OCI-LY1 (cell line): ENCODE measurements at regions not wholly inside any gene's neighbourhood (a gene's known extent, or its start where the extent isn't known, plus 50 kb on each side); places are given as distances from the start of the nearest gene placed in this dataset.

ENCODE experiments used
- H2AFZ ChIP-seq: fragments of 200-600 bp; sonication (generic), shearing (Covaris generic); 2 replicates; pipeline ENCODE4 v1.6.0; 2014; ENCODE audit warnings: antibody characterized with exemption, mild to moderate bottlenecking, low read length
- H3F3A ChIP-seq: fragments of 200-600 bp; sonication (generic), shearing (Covaris generic); 2 replicates; pipeline ENCODE4 v1.6.0; 2014; ENCODE audit warnings: mild to moderate bottlenecking, antibody characterized with exemption, low read length, moderate library complexity; ENCODE audit not compliant: insufficient read depth
- H3K27ac ChIP-seq: fragments of 200-600 bp; sonication (generic); 2 replicates; pipeline ENCODE4 v1.5.1; 2014; ENCODE audit warnings: low read length, mixed run types, mild to moderate bottlenecking, low read depth; ENCODE audit not compliant: poor library complexity, severe bottlenecking
- H3K27me3 ChIP-seq: fragments of 200-600 bp; sonication (generic); 2 replicates; pipeline ENCODE4 v1.6.0; 2014; ENCODE audit warnings: antibody characterized with exemption, mild to moderate bottlenecking, low read length, moderate library complexity; ENCODE audit not compliant: insufficient read depth
- H3K36me3 ChIP-seq: fragments of 200-600 bp; sonication (generic); 2 replicates; pipeline ENCODE4 v1.6.1; 2014; ENCODE audit warnings: mild to moderate bottlenecking, antibody characterized with exemption, low read length, moderate library complexity, mixed read lengths; ENCODE audit not compliant: insufficient read depth
- H3K4me1 ChIP-seq: fragments of 200-600 bp; sonication (generic); 2 replicates; pipeline ENCODE4 v1.5.1; 2014; ENCODE audit warnings: mild to moderate bottlenecking, low read length, moderate library complexity; ENCODE audit not compliant: insufficient read depth, severe bottlenecking
- H3K4me2 ChIP-seq: fragments of 200-600 bp; sonication (generic), shearing (Covaris generic); 2 replicates; pipeline ENCODE4 v1.6.1; 2014; ENCODE audit warnings: low read length
- H3K4me3 ChIP-seq: fragments of 200-600 bp; sonication (generic); 2 replicates; pipeline ENCODE4 v1.5.1; 2014; ENCODE audit warnings: low read length, low read depth, mild to moderate bottlenecking, mixed read lengths; ENCODE audit not compliant: poor library complexity, severe bottlenecking
- H3K79me2 ChIP-seq: fragments of 200-600 bp; shearing (Covaris generic); 2 replicates; pipeline ENCODE4 v1.6.1; 2016; ENCODE audit warnings: mixed run types, low read length, mixed read lengths; ENCODE audit not compliant: insufficient read depth
- H3K9ac ChIP-seq: fragments of 200-600 bp; sonication (generic), shearing (Covaris generic); 2 replicates; pipeline ENCODE4 v1.6.1; 2014; ENCODE audit warnings: mild to moderate bottlenecking, low read length, mixed read lengths
- H3K9me2 ChIP-seq: fragments of 200-600 bp; sonication (generic), shearing (Covaris generic); 2 replicates; pipeline ENCODE4 v1.6.1; 2014; ENCODE audit warnings: low read depth, mild to moderate bottlenecking, low read length, mixed read lengths
- H3K9me3 ChIP-seq: fragments of 200-600 bp; shearing (Covaris generic); 2 replicates; pipeline ENCODE4 v1.6.1; 2014; ENCODE audit warnings: low read length, mixed read lengths
- H4K20me1 ChIP-seq: fragments of 200-600 bp; sonication (generic), shearing (Covaris generic); 2 replicates; pipeline ENCODE4 v1.6.0; 2016; ENCODE audit warnings: mild to moderate bottlenecking, low read length; ENCODE audit not compliant: insufficient read depth
- EZH2 ChIP-seq: fragments of 200-600 bp; sonication (generic), shearing (Covaris generic); IDR thresholded peaks from 2 replicates; pipeline ENCODE4 v1.8.0; 2017; ENCODE audit warnings: borderline replicate concordance, mixed run types, mild to moderate bottlenecking, antibody characterized with exemption, low read length, moderate library complexity, mixed read lengths
- TF ChIP-seq, protein P1 (sequence below): fragments of 200-600 bp; sonication (generic), shearing (Covaris generic); IDR thresholded peaks from 2 replicates; pipeline ENCODE4 v1.5.1; 2017; ENCODE audit warnings: mild to moderate bottlenecking, antibody characterized with exemption, low read length, moderate library complexity, mixed read lengths

- H3K27me3 ChIP-seq: no peaks in the 10 kb centered on the region
Measured at GRCh38 chr18:72041313-72042032, 502.7 kb downstream of the CBLN2 start.

GRCh38 chr18:72013427-72013850 is 530.7 kb downstream of the CBLN2 start:
- no peak for TF ChIP-seq EZH2
- TF ChIP-seq, protein P1, sequence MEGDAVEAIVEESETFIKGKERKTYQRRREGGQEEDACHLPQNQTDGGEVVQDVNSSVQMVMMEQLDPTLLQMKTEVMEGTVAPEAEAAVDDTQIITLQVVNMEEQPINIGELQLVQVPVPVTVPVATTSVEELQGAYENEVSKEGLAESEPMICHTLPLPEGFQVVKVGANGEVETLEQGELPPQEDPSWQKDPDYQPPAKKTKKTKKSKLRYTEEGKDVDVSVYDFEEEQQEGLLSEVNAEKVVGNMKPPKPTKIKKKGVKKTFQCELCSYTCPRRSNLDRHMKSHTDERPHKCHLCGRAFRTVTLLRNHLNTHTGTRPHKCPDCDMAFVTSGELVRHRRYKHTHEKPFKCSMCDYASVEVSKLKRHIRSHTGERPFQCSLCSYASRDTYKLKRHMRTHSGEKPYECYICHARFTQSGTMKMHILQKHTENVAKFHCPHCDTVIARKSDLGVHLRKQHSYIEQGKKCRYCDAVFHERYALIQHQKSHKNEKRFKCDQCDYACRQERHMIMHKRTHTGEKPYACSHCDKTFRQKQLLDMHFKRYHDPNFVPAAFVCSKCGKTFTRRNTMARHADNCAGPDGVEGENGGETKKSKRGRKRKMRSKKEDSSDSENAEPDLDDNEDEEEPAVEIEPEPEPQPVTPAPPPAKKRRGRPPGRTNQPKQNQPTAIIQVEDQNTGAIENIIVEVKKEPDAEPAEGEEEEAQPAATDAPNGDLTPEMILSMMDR: no peak
- Histone ChIP-seq H3K9me3 (no peaks in the 10 kb centered on the region), H2AFZ (no peak overlapping the region)

More at GRCh38 chr18:72041313-72042032, 502.7 kb downstream of the CBLN2 start:
- Histone ChIP-seq H3K9me2 (no peaks in the 10 kb centered on the region), H2AFZ (no peak overlapping the region), H3K9ac (no peak overlapping the region), H3K9me3 (no peaks in the 10 kb centered on the region), H3F3A (no peaks in the 10 kb centered on the region), H3K79me2 (no peaks in the 10 kb centered on the region), H3K4me1 (no peaks in the 10 kb centered on the region), H4K20me1 (no peaks in the 10 kb centered on the region), H3K36me3 (no peaks in the 10 kb centered on the region), H3K27ac (no peak overlapping the region), H3K4me3 (no peak overlapping the region), H3K4me2 (no peak overlapping the region)
- TF ChIP-seq, protein P1: no peak
- no peak for TF ChIP-seq EZH2

DNA sequence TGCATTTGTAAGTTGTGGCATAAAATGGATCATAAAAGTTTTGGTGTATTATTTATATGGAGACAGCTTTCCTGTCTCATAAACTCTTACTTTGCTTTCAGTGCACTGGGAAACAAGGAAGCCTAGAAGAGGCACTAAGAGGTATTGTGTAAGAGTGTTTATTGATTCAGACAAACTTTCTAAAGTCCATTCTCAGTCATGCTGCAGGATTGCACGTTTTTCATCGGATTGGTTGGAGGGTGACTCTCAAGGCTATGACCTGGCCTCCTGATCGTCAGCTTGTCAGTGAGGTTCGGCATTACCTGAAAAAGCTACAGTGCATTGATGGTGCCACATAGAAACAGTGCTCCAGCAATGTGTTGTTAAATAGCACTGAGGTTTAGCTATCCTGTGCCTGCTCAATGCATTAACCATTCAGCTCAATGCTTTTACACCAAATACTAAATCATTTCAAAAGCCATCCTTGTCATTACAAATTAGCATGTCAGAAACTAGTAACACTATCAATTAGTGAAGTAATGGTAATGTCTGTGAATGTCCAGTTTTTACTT is 545.5 kb downstream of the CBLN2 start:
- H3K9me3 ChIP-seq: no peaks in the 10 kb centered on the region
- H3K79me2 ChIP-seq: no peaks in the 10 kb centered on the region
- H3K4me1 ChIP-seq: no peaks in the 10 kb centered on the region
- no peaks in the 10 kb centered on the region for H3K9me2 ChIP-seq
- H3K4me3 ChIP-seq: no peak overlapping the region
- H3K36me3 ChIP-seq: no peaks in the 10 kb centered on the region
- H3K27ac ChIP-seq: no peak overlapping the region
- no peak overlapping the region for H3K4me2 ChIP-seq
- H3K27me3 ChIP-seq: no peaks in the 10 kb centered on the region
- no peaks in the 10 kb centered on the region for H3F3A ChIP-seq
- no peaks in the 10 kb centered on the region for H4K20me1 ChIP-seq
- H2AFZ ChIP-seq: no peak overlapping the region
- TF ChIP-seq, protein P1: no peak
- TF ChIP-seq EZH2: no peak
- no peak overlapping the region for H3K9ac ChIP-seq

More at GRCh38 chr18:72013427-72013850, 530.7 kb downstream of the CBLN2 start:
- no peaks in the 10 kb centered on the region for H3K4me1 ChIP-seq
- no peak overlapping the region for H3K27ac ChIP-seq
- no peaks in the 10 kb centered on the region for H3F3A ChIP-seq
- no peaks in the 10 kb centered on the region for H4K20me1 ChIP-seq
- no peaks in the 10 kb centered on the region for H3K9me2 ChIP-seq
- no peaks in the 10 kb centered on the region for H3K79me2 ChIP-seq
- H3K36me3 ChIP-seq: no peaks in the 10 kb centered on the region
- no peak overlapping the region for H3K4me2 ChIP-seq
- no peak overlapping the region for H3K4me3 ChIP-seq
- no peaks in the 10 kb centered on the region for H3K27me3 ChIP-seq
- no peak overlapping the region for H3K9ac ChIP-seq
